ENCODE measurements at regions not wholly inside any gene's neighbourhood (a gene's known extent, or its start where the extent isn't known, plus 50 kb on each side); places are given as distances from the start of the nearest gene placed in this dataset.

GRCh38 chr6:141251286-141251685 is 881.4 kb upstream of the GJE1 start:
- no peaks in the 10 kb centered on the region for H3K27me3 ChIP-seq (replicated peaks; ENCODE audit: control insufficient read depth, insufficient read depth, low read length, poor library complexity, severe bottlenecking)
- no peak for DNase-seq
- H3K27ac ChIP-seq (ENCODE audit: insufficient read depth, low read length, poor library complexity, severe bottlenecking), result no peak overlapping the region
- no peaks in the 10 kb centered on the region for H3K36me3 ChIP-seq (ENCODE audit: control insufficient read depth, insufficient read depth, low read length)
- H3K9me3 ChIP-seq (ENCODE audit: control insufficient read depth, low read length), result no peaks in the 10 kb centered on the region
- H3K4me1 ChIP-seq (ENCODE audit: control insufficient read depth, insufficient read depth, low read length, poor library complexity, severe bottlenecking), result no peaks in the 10 kb centered on the region
- H3K4me3 ChIP-seq (ENCODE audit: insufficient read depth, low read depth, low read length, poor library complexity, severe bottlenecking), result no peak overlapping the region

GRCh38 chr6:141248021-141248799 is 884.5 kb upstream of the GJE1 start:
- no peaks in the 10 kb centered on the region for H3K36me3 ChIP-seq (ENCODE audit: control insufficient read depth, insufficient read depth, low read length)
- no peak for DNase-seq
- no peaks in the 10 kb centered on the region for H3K9me3 ChIP-seq (ENCODE audit: control insufficient read depth, low read length)
- H3K4me1 ChIP-seq (ENCODE audit: control insufficient read depth, insufficient read depth, low read length, poor library complexity, severe bottlenecking), result no peaks in the 10 kb centered on the region
- no peak overlapping the region for H3K4me3 ChIP-seq (ENCODE audit: insufficient read depth, low read depth, low read length, poor library complexity, severe bottlenecking)
- no peaks in the 10 kb centered on the region for H3K27me3 ChIP-seq (replicated peaks; ENCODE audit: control insufficient read depth, insufficient read depth, low read length, poor library complexity, severe bottlenecking)
- H3K27ac ChIP-seq (ENCODE audit: insufficient read depth, low read length, poor library complexity, severe bottlenecking), result no peak overlapping the region

GRCh38 chr6:141244366-141244765 is 888.4 kb upstream of the GJE1 start:
- DNase-seq, result no peak
- no peaks in the 10 kb centered on the region for H3K9me3 ChIP-seq (ENCODE audit: control insufficient read depth, low read length)
- H3K4me3 ChIP-seq (ENCODE audit: insufficient read depth, low read depth, low read length, poor library complexity, severe bottlenecking), result no peak overlapping the region
- H3K27me3 ChIP-seq (replicated peaks; ENCODE audit: control insufficient read depth, insufficient read depth, low read length, poor library complexity, severe bottlenecking), result no peaks in the 10 kb centered on the region
- no peaks in the 10 kb centered on the region for H3K4me1 ChIP-seq (ENCODE audit: control insufficient read depth, insufficient read depth, low read length, poor library complexity, severe bottlenecking)
- no peaks in the 10 kb centered on the region for H3K36me3 ChIP-seq (ENCODE audit: control insufficient read depth, insufficient read depth, low read length)
- no peak overlapping the region for H3K27ac ChIP-seq (ENCODE audit: insufficient read depth, low read length, poor library complexity, severe bottlenecking)

DNA sequence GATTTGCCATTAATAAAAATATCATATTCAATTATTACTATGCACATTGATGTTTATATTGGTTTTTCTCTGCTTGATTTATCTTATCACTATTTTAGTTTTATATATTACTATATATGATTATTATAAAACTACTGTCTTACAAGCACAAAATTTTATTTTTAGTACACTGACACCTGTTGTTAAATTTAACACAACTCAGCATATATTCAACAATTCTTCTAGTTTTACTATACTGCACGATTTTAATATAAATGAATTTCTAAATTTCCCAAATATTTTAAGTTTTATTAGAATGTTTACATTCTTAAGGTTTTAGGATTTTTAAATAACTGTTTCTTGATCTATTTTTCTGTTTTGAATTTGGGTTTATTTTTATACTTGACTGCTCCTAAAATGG is 889.8 kb upstream of the GJE1 start:
- DNase-seq, result no peak
- H3K36me3 ChIP-seq (ENCODE audit: control insufficient read depth, insufficient read depth, low read length), result no peaks in the 10 kb centered on the region
- H3K4me3 ChIP-seq (ENCODE audit: insufficient read depth, low read depth, low read length, poor library complexity, severe bottlenecking), result no peak overlapping the region
- no peaks in the 10 kb centered on the region for H3K9me3 ChIP-seq (ENCODE audit: control insufficient read depth, low read length)
- H3K4me1 ChIP-seq (ENCODE audit: control insufficient read depth, insufficient read depth, low read length, poor library complexity, severe bottlenecking), result no peaks in the 10 kb centered on the region
- H3K27ac ChIP-seq (ENCODE audit: insufficient read depth, low read length, poor library complexity, severe bottlenecking), result no peak overlapping the region
- no peaks in the 10 kb centered on the region for H3K27me3 ChIP-seq (replicated peaks; ENCODE audit: control insufficient read depth, insufficient read depth, low read length, poor library complexity, severe bottlenecking)

GRCh38 chr6:141229296-141229695 is 903.4 kb upstream of the GJE1 start:
- no peaks in the 10 kb centered on the region for H3K4me1 ChIP-seq (ENCODE audit: control insufficient read depth, insufficient read depth, low read length, poor library complexity, severe bottlenecking)
- H3K27me3 ChIP-seq (replicated peaks; ENCODE audit: control insufficient read depth, insufficient read depth, low read length, poor library complexity, severe bottlenecking), result no peaks in the 10 kb centered on the region
- no peak overlapping the region for H3K4me3 ChIP-seq (ENCODE audit: insufficient read depth, low read depth, low read length, poor library complexity, severe bottlenecking)
- no peak overlapping the region for H3K27ac ChIP-seq (ENCODE audit: insufficient read depth, low read length, poor library complexity, severe bottlenecking)
- DNase-seq, result no peak
- H3K36me3 ChIP-seq (ENCODE audit: control insufficient read depth, insufficient read depth, low read length), result no peaks in the 10 kb centered on the region
- H3K9me3 ChIP-seq (ENCODE audit: control insufficient read depth, low read length), result no peaks in the 10 kb centered on the region

DNA sequence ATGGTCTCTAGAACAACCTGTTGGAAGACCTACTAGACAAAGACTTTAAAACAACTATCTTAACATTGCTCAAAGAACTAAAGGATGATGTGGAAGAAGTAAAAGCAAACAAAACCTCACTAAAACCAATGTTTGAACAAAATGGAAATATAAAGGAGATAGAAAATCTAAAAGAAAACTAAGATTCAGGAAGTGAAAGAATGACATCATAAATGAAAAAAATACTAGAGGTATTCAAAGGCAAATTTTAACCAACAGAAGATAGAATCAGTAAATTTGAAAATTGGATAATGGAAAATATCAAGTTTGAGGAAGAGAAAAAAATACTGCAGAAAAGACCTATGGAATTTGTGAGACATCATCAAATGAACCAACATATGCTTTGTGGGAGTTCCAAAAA is 914.1 kb upstream of the GJE1 start:
- no peak overlapping the region for H3K27ac ChIP-seq (ENCODE audit: insufficient read depth, low read length, poor library complexity, severe bottlenecking)

DNA sequence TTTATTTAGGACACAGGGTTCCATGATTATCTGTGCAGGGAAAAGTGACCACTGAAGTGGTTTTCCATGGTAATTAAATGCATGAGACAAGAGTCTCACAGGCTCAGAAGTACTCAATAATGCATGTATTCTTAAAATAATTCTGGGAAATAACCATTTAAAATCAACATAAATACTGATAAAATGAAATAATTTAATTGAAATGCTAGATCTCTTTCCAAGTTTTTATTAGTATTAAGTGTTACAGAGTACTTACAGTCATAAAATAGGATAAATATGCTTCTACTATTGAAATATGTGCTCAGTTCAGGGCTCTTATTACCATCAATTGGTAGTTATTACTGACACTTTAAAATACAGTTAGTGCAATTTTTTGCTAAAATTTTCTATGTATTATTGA is 916.0 kb upstream of the GJE1 start:
- DNase-seq, result no peak
- H3K9me3 ChIP-seq (ENCODE audit: control insufficient read depth, low read length), result no peaks in the 10 kb centered on the region

More for the DNA sequence above, 914.1 kb upstream of the GJE1 start:
- H3K4me3 ChIP-seq (ENCODE audit: insufficient read depth, low read depth, low read length, poor library complexity, severe bottlenecking), result no peak overlapping the region
- no peaks in the 10 kb centered on the region for H3K36me3 ChIP-seq (ENCODE audit: control insufficient read depth, insufficient read depth, low read length)
- no peaks in the 10 kb centered on the region for H3K4me1 ChIP-seq (ENCODE audit: control insufficient read depth, insufficient read depth, low read length, poor library complexity, severe bottlenecking)
- no peaks in the 10 kb centered on the region for H3K9me3 ChIP-seq (ENCODE audit: control insufficient read depth, low read length)
- DNase-seq, result no peak
- no peaks in the 10 kb centered on the region for H3K27me3 ChIP-seq (replicated peaks; ENCODE audit: control insufficient read depth, insufficient read depth, low read length, poor library complexity, severe bottlenecking)

GRCh38 chr6:141212296-141212695 is 920.4 kb upstream of the GJE1 start:
- Histone ChIP-seq H3K27ac (ENCODE audit: insufficient read depth, low read length, poor library complexity, severe bottlenecking) (no peak overlapping the region), H3K4me1 (ENCODE audit: control insufficient read depth, insufficient read depth, low read length, poor library complexity, severe bottlenecking) (no peaks in the 10 kb centered on the region), H3K27me3 (replicated peaks; ENCODE audit: control insufficient read depth, insufficient read depth, low read length, poor library complexity, severe bottlenecking) (no peaks in the 10 kb centered on the region), H3K4me3 (ENCODE audit: insufficient read depth, low read depth, low read length, poor library complexity, severe bottlenecking) (no peak overlapping the region), H3K36me3 (ENCODE audit: control insufficient read depth, insufficient read depth, low read length) (no peaks in the 10 kb centered on the region), H3K9me3 (ENCODE audit: control insufficient read depth, low read length) (no peaks in the 10 kb centered on the region)
- DNase-seq, result no peak

More for the DNA sequence above, 916.0 kb upstream of the GJE1 start:
- no peak overlapping the region for H3K27ac ChIP-seq (ENCODE audit: insufficient read depth, low read length, poor library complexity, severe bottlenecking)
- H3K4me1 ChIP-seq (ENCODE audit: control insufficient read depth, insufficient read depth, low read length, poor library complexity, severe bottlenecking), result no peaks in the 10 kb centered on the region
- H3K36me3 ChIP-seq (ENCODE audit: control insufficient read depth, insufficient read depth, low read length), result no peaks in the 10 kb centered on the region
- no peak overlapping the region for H3K4me3 ChIP-seq (ENCODE audit: insufficient read depth, low read depth, low read length, poor library complexity, severe bottlenecking)
- no peaks in the 10 kb centered on the region for H3K27me3 ChIP-seq (replicated peaks; ENCODE audit: control insufficient read depth, insufficient read depth, low read length, poor library complexity, severe bottlenecking)

GRCh38 chr6:141211845-141212244 is 920.9 kb upstream of the GJE1 start:
- Histone ChIP-seq H3K9me3 (ENCODE audit: control insufficient read depth, low read length) (no peaks in the 10 kb centered on the region), H3K27me3 (replicated peaks; ENCODE audit: control insufficient read depth, insufficient read depth, low read length, poor library complexity, severe bottlenecking) (no peaks in the 10 kb centered on the region)
- DNase-seq, result no peak

DNA sequence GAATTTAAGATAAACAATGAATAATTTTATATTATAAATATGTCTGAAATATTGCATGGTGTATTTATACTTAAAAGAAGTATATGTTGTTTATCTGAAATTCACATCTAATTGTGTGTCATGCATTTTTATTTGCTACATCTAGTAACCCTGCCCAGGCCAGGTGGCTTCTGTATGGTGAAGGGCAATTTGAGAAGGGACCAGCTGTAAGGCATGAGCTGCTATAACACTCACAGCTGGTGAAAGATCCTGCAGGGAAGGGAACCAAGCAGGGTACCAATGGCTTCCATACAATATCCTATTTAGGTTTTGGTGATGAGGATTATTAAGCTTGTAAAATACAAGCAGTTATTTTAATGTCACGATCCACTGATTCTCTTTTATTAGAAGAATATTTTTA is 921.8 kb upstream of the GJE1 start:
- Histone ChIP-seq H3K4me3 (ENCODE audit: insufficient read depth, low read depth, low read length, poor library complexity, severe bottlenecking) (no peak overlapping the region), H3K27ac (ENCODE audit: insufficient read depth, low read length, poor library complexity, severe bottlenecking) (no peak overlapping the region), H3K4me1 (ENCODE audit: control insufficient read depth, insufficient read depth, low read length, poor library complexity, severe bottlenecking) (no peaks in the 10 kb centered on the region), H3K27me3 (replicated peaks; ENCODE audit: control insufficient read depth, insufficient read depth, low read length, poor library complexity, severe bottlenecking) (no peaks in the 10 kb centered on the region), H3K9me3 (ENCODE audit: control insufficient read depth, low read length) (no peaks in the 10 kb centered on the region), H3K36me3 (ENCODE audit: control insufficient read depth, insufficient read depth, low read length) (no peaks in the 10 kb centered on the region)
- no peak for DNase-seq

More at GRCh38 chr6:141211845-141212244, 920.9 kb upstream of the GJE1 start:
- H3K36me3 ChIP-seq (ENCODE audit: control insufficient read depth, insufficient read depth, low read length), result no peaks in the 10 kb centered on the region
- no peak overlapping the region for H3K27ac ChIP-seq (ENCODE audit: insufficient read depth, low read length, poor library complexity, severe bottlenecking)
- H3K4me3 ChIP-seq (ENCODE audit: insufficient read depth, low read depth, low read length, poor library complexity, severe bottlenecking), result no peak overlapping the region
- H3K4me1 ChIP-seq (ENCODE audit: control insufficient read depth, insufficient read depth, low read length, poor library complexity, severe bottlenecking), result no peaks in the 10 kb centered on the region

All from effector memory CD4-positive, alpha-beta T cell (primary cell).